Smooth muscle cell (in vitro differentiated cells): ENCODE measurements at regions not wholly inside any gene's neighbourhood (a gene's known extent, or its start where the extent isn't known, plus 50 kb on each side); places are given as distances from the start of the nearest gene placed in this dataset.

Experiments used
- DNase-seq: peaks from one replicate; lab custom pipeline; 2025; ENCODE audit not compliant: unreplicated experiment; lab: John Stamatoyannopoulos, UW
- H2AFZ ChIP-seq: fragments of 200-600 bp; sonication (generic); 2 replicates; pipeline ENCODE4 v1.6.0; 2016; ENCODE audit warnings: antibody characterized with exemption, low read depth, mild to moderate bottlenecking
- H3F3A ChIP-seq: fragments of 200-600 bp; sonication (generic); 2 replicates; pipeline ENCODE4 v1.6.0; 2017; ENCODE audit warnings: antibody characterized with exemption, low read depth
- H3K27ac ChIP-seq: fragments of 200-600 bp; sonication (generic); 2 replicates; pipeline ENCODE4 v1.5.1; 2016; ENCODE audit warnings: low read depth, mild to moderate bottlenecking
- H3K27me3 ChIP-seq: fragments of 200-600 bp; sonication (generic); 2 replicates; pipeline ENCODE4 v1.6.1; 2016; ENCODE audit warnings: low read depth, mild to moderate bottlenecking
- H3K36me3 ChIP-seq: fragments of 200-600 bp; sonication (generic); 2 replicates; pipeline ENCODE4 v1.5.1; 2016; ENCODE audit warnings: low read depth
- H3K4me1 ChIP-seq: fragments of 200-600 bp; sonication (generic); 2 replicates; pipeline ENCODE4 v1.5.1; 2016; ENCODE audit warnings: low read depth
- H3K4me2 ChIP-seq: fragments of 200-600 bp; sonication (generic); 2 replicates; pipeline ENCODE4 v1.6.0; 2016; ENCODE audit warnings: mild to moderate bottlenecking
- H3K4me3 ChIP-seq: fragments of 200-600 bp; sonication (generic); 2 replicates; pipeline ENCODE4 v1.5.1; 2016; ENCODE audit warnings: mild to moderate bottlenecking
- H3K79me2 ChIP-seq: fragments of 200-600 bp; sonication (generic); 2 replicates; pipeline ENCODE4 v1.6.0; 2016; ENCODE audit warnings: low read depth, mild to moderate bottlenecking
- H3K9ac ChIP-seq: fragments of 200-600 bp; sonication (generic); 2 replicates; pipeline ENCODE4 v1.6.0; 2016; ENCODE audit warnings: low read depth
- H3K9me3 ChIP-seq: fragments of 200-600 bp; sonication (generic); replicated peaks from 2 replicates; pipeline ENCODE4 v1.5.1; 2016; ENCODE audit warnings: low read depth
- H4K20me1 ChIP-seq: fragments of 200-600 bp; sonication (generic); 2 replicates; pipeline ENCODE4 v1.6.0; 2016; ENCODE audit warnings: low read depth
- WGBS: methylation state at CpG from one replicate; pipeline ENCODE4 v1.1.7; 2016; ENCODE audit warnings: low lambda C conversion rate; 5-methylcytosine and 5-hydroxymethylcytosine counted together
- TF ChIP-seq, protein P1 (sequence below): fragments of 200-600 bp; sonication (generic); IDR thresholded peaks from 2 replicates; pipeline ENCODE4 v1.5.1; 2017; ENCODE audit warnings: borderline replicate concordance, mild to moderate bottlenecking, antibody characterized with exemption; ENCODE audit not compliant: insufficient read depth, poor library complexity, severe bottlenecking

DNA sequence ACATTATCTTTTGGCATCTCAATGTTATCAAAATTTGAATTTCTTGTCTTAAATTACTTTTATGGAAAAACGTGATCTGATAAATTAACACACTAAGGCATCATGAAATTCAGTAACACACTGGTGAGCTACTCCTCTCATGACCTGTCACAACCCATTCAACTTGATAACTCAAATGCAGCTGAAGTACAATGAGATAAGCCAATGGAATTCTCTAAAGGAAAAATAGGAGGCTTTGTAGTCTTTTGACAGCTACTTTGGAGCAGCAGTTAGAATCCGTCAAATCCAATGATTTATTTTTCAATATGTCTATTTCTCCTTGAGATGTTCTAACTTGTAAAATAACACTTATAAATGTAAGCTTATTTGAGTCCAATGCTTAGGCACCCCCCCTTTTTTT is 1029.4 kb downstream of the TRHDE start:
- no peak overlapping the region for H2AFZ ChIP-seq
- WGBS, result 95% methylated on average over 2 of the region's 2 CpGs

DNA sequence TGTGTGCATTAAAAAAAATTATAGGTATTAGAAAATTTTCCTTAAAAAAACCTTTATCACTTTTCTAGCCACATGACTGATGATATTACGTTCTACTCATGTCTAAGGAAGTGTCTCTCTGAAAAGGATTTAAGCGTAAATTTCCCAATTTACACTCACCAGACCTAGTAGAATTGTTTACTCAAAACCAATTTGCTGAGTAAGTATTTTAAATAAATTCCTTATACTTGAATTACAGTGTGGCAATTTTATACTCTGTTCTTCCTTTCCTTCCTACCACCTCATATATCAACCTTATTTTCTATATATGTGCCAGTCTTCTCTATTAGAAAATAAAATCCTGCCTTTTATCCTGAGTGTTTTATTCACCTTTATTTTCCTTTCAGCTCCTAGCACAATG is 1035.1 kb downstream of the TRHDE start:
- WGBS, result 82% methylated on average over 2 of the region's 2 CpGs
- no peak overlapping the region for H3K27ac ChIP-seq
- H3K4me2 ChIP-seq, result no peak overlapping the region
- TF ChIP-seq, protein P1, sequence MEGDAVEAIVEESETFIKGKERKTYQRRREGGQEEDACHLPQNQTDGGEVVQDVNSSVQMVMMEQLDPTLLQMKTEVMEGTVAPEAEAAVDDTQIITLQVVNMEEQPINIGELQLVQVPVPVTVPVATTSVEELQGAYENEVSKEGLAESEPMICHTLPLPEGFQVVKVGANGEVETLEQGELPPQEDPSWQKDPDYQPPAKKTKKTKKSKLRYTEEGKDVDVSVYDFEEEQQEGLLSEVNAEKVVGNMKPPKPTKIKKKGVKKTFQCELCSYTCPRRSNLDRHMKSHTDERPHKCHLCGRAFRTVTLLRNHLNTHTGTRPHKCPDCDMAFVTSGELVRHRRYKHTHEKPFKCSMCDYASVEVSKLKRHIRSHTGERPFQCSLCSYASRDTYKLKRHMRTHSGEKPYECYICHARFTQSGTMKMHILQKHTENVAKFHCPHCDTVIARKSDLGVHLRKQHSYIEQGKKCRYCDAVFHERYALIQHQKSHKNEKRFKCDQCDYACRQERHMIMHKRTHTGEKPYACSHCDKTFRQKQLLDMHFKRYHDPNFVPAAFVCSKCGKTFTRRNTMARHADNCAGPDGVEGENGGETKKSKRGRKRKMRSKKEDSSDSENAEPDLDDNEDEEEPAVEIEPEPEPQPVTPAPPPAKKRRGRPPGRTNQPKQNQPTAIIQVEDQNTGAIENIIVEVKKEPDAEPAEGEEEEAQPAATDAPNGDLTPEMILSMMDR, result no peak
- H3F3A ChIP-seq, result no peaks in the 10 kb centered on the region
- no peaks in the 10 kb centered on the region for H3K4me1 ChIP-seq
- no peaks in the 10 kb centered on the region for H3K27me3 ChIP-seq
- no peaks in the 10 kb centered on the region for H3K9me3 ChIP-seq
- H3K9ac ChIP-seq, result no peak overlapping the region
- no peak overlapping the region for H2AFZ ChIP-seq
- no peaks in the 10 kb centered on the region for H3K36me3 ChIP-seq
- no peak for DNase-seq
- no peaks in the 10 kb centered on the region for H4K20me1 ChIP-seq
- H3K4me3 ChIP-seq, result no peak overlapping the region
- no peaks in the 10 kb centered on the region for H3K79me2 ChIP-seq

More for the DNA sequence above, 1029.4 kb downstream of the TRHDE start:
- Histone ChIP-seq H3K9me3 (no peaks in the 10 kb centered on the region), H3K27me3 (no peaks in the 10 kb centered on the region), H3K9ac (no peak overlapping the region), H3K79me2 (no peaks in the 10 kb centered on the region), H3F3A (no peaks in the 10 kb centered on the region), H3K4me3 (no peak overlapping the region), H4K20me1 (no peaks in the 10 kb centered on the region), H3K4me2 (no peak overlapping the region), H3K27ac (no peak overlapping the region), H3K36me3 (no peaks in the 10 kb centered on the region), H3K4me1 (no peaks in the 10 kb centered on the region)
- TF ChIP-seq, protein P1, result no peak
- no peak for DNase-seq

DNA sequence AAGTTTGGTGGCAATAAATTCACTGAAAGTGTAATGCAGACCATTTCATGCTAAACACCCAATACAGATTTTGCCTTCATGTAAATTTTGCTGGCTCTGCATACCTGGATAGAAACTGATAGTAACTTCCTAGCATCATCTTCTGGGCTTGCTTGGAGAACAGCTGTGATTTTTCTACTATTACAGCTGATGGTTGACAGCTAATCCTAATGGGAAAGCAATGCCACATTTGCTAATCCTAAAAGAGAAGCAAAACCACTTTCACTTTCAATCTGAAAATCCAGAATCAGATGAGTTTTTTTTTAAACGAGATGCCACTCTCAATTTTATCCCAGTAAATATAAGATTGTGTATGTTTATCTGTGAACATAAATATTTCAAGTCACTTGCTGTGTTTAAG is 1035.9 kb downstream of the TRHDE start:
- no peak overlapping the region for H3K4me2 ChIP-seq
- no peaks in the 10 kb centered on the region for H4K20me1 ChIP-seq
- no peaks in the 10 kb centered on the region for H3K9me3 ChIP-seq
- H3F3A ChIP-seq, result no peaks in the 10 kb centered on the region
- no peak for DNase-seq
- H2AFZ ChIP-seq, result no peak overlapping the region
- H3K27me3 ChIP-seq, result no peaks in the 10 kb centered on the region
- no peaks in the 10 kb centered on the region for H3K36me3 ChIP-seq
- WGBS, result 72% methylated on average over 1 of the region's 1 CpG
- H3K79me2 ChIP-seq, result no peaks in the 10 kb centered on the region
- no peaks in the 10 kb centered on the region for H3K4me1 ChIP-seq
- no peak overlapping the region for H3K4me3 ChIP-seq
- H3K27ac ChIP-seq, result no peak overlapping the region
- TF ChIP-seq, protein P1, result no peak
- no peak overlapping the region for H3K9ac ChIP-seq

DNA sequence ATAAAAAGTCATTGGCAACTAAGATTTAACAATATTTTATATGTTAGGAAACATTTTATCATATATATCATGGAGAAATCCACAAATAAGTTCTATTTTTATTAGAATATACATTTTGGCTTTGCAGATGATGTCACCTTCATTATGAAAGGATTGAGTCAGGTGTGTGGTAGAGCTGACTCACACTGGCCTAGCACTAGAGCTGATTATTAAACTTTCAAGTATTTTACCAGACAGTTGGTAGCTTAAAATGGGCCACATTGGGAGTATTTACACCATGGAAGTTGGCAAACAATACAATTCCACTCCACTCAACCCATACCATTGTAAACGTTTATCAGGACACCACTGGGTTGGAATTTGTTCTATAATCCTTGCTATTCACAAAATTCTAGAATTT is 1036.6 kb downstream of the TRHDE start:
- H3K36me3 ChIP-seq, result no peaks in the 10 kb centered on the region
- no peak overlapping the region for H3K4me2 ChIP-seq
- H3K4me1 ChIP-seq, result no peaks in the 10 kb centered on the region
- no peaks in the 10 kb centered on the region for H3K9me3 ChIP-seq
- H3K27ac ChIP-seq, result peak overlapping the region; percentile 30
- TF ChIP-seq, protein P1, result no peak
- no peak overlapping the region for H3K9ac ChIP-seq
- H4K20me1 ChIP-seq, result no peaks in the 10 kb centered on the region
- WGBS, result 79% methylated on average over 1 of the region's 1 CpG
- no peak for DNase-seq
- H3K79me2 ChIP-seq, result no peaks in the 10 kb centered on the region
- no peak overlapping the region for H3K4me3 ChIP-seq
- H3F3A ChIP-seq, result no peaks in the 10 kb centered on the region
- H3K27me3 ChIP-seq, result no peaks in the 10 kb centered on the region
- no peak overlapping the region for H2AFZ ChIP-seq
